ENCODE measurements at regions not wholly inside any gene's neighbourhood (a gene's known extent, or its start where the extent isn't known, plus 50 kb on each side); places are given as distances from the start of the nearest gene placed in this dataset.

DNA sequence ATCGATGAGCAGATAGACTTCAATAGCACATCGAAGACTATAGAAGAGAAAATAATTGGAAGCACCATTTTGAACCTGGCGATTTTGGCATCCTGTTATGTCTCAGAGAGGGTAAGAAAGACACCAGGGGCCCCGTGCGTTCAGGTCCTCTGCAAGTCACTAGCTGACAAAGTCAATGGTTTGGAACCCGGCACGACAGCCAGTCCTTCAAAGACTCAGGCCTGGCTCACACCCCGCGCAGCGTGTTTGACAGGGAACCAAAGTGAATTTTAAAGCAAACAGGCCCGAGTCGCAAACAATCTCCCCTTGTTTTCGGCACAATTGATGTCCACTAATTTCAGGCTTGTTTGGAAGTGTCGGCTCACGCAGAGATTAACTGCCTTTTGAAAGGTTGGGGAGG, 716.6 kb downstream of the BRD1 start:
- H3K4me3 ChIP-seq (ENCODE audit: low read depth, low read length): no peak overlapping the region
- no peaks in the 10 kb centered on the region for H3K4me1 ChIP-seq (ENCODE audit: control insufficient read depth, insufficient read depth, low read length)
- CTCF ChIA-PET: no interaction called here
- H3K9me3 ChIP-seq (ENCODE audit: control insufficient read depth, insufficient read depth, low read depth, low read length): no peaks in the 10 kb centered on the region
- no peak overlapping the region for H3K27ac ChIP-seq (ENCODE audit: extremely low read depth, low read depth, low read length)
- TF ChIP-seq GLI2 (tag by site-specific recombination; IDR thresholded peaks at IDR 0.05; ENCODE audit: borderline replicate concordance, low read depth): no peak
- POLR2A ChIA-PET: no interaction called here
- H3K36me3 ChIP-seq (ENCODE audit: control insufficient read depth in 2 of 2, insufficient read depth in 1 of 2, low read length in 2 of 2): no peaks in the 10 kb centered on the region

DNA sequence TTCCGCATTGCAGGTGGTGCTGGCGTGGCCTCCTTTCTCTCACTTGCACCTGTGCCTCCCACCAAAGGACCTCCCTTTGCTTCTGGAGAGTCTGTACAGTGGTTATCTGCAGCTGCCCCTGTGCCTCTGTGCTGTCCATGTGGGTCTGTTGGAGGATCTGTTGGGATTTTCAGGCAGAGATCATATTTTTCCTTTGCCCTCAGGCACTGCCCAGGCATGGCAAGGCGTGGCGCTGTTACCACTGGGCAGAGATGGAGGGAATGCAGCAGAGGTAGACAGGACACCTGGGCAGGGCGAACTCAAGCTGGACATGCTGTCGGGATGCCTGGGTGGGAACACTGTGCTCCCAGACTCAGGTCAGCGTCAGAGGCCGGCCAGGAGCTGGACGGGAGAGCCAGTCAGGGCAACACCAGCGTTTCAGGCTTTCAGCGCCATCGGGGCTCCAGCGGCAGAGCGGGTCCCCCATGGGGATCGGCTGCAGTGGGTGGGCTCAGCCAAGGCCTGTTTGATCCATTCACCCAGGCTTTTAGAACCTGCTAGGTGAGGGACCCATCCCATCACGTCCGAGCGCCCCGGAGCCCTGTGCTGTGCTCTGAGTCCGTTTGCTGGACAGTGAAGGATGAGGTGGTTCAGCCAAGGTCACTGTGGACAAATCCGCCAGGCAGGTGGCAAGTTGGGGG, 718.9 kb downstream of the BRD1 start:
- no peaks in the 10 kb centered on the region for H3K9me3 ChIP-seq (ENCODE audit: control insufficient read depth, insufficient read depth, low read depth, low read length)
- H3K27ac ChIP-seq (ENCODE audit: extremely low read depth, low read depth, low read length): no peak overlapping the region
- TF ChIP-seq ZNF624 (tag by site-specific recombination; IDR thresholded peaks at IDR 0.05): no peak
- TF ChIP-seq, protein P1, sequence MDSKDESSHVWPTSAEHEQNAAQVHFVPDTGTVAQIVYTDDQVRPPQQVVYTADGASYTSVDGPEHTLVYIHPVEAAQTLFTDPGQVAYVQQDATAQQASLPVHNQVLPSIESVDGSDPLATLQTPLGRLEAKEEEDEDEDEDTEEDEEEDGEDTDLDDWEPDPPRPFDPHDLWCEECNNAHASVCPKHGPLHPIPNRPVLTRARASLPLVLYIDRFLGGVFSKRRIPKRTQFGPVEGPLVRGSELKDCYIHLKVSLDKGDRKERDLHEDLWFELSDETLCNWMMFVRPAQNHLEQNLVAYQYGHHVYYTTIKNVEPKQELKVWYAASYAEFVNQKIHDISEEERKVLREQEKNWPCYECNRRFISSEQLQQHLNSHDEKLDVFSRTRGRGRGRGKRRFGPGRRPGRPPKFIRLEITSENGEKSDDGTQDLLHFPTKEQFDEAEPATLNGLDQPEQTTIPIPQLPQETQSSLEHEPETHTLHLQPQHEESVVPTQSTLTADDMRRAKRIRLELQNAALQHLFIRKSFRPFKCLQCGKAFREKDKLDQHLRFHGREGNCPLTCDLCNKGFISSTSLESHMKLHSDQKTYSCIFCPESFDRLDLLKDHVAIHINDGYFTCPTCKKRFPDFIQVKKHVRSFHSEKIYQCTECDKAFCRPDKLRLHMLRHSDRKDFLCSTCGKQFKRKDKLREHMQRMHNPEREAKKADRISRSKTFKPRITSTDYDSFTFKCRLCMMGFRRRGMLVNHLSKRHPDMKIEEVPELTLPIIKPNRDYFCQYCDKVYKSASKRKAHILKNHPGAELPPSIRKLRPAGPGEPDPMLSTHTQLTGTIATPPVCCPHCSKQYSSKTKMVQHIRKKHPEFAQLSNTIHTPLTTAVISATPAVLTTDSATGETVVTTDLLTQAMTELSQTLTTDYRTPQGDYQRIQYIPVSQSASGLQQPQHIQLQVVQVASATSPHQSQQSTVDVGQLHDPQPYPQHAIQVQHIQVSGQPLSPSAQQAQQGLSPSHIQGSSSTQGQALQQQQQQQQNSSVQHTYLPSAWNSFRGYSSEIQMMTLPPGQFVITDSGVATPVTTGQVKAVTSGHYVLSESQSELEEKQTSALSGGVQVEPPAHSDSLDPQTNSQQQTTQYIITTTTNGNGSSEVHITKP (tag by site-specific recombination; IDR thresholded peaks at IDR 0.05): no peak
- TF ChIP-seq ZNF274 (IDR thresholded peaks at IDR 0.05; ENCODE audit: low read length): no peak
- TF ChIP-seq ZNF274 (tag by site-specific recombination; IDR thresholded peaks at IDR 0.05; ENCODE audit: borderline replicate concordance): no peak
- TF ChIP-seq TRIM28 (IDR thresholded peaks at IDR 0.05; ENCODE audit: borderline replicate concordance, low read length): no peak
- TF ChIP-seq ZNF175 (tag by site-specific recombination; IDR thresholded peaks at IDR 0.05): no peak
- CTCF ChIA-PET: interaction anchor here (0.7 kb wide), 1 partner anchor 617 kb away, joined by 3 read pairs; no protein-coding TSS in a partner anchor
- POLR2A ChIA-PET: no interaction called here
- no peak overlapping the region for H3K4me3 ChIP-seq (ENCODE audit: low read depth, low read length)
- H3K36me3 ChIP-seq (ENCODE audit: control insufficient read depth in 2 of 2, insufficient read depth in 1 of 2, low read length in 2 of 2): no peaks in the 10 kb centered on the region
- H3K4me1 ChIP-seq (ENCODE audit: control insufficient read depth, insufficient read depth, low read length): no peaks in the 10 kb centered on the region

DNA sequence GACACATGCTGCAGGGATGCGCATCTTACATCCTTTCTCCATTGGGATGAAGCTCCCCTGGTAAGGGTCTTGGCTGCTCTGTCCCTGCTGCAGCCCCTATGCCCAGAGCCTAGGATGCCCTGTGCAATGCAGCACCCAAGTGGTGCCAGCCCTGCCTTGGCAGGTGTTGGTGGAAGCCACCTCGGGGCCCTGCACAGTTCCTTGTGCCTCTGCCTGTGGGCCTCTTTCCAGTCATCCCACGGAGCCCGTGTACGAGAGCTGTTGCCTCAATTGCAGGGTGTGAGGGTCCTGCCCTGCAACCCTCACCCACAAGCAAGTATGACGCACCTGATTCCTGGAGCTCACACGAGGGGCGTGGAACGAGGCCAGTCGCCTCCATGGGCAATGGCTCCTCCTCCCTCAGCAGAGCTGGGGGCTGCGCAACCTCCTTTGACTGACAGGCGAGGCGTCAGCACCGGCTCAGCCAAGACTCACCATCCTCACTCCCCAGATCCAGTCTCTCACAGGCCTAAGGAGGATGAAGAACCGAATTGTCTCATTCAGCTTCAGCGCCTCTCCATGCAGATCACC, 719.6 kb downstream of the BRD1 start:
- POLR2A ChIA-PET: no interaction called here
- H3K36me3 ChIP-seq (ENCODE audit: control insufficient read depth in 2 of 2, insufficient read depth in 1 of 2, low read length in 2 of 2): no peaks in the 10 kb centered on the region
- H3K4me1 ChIP-seq (ENCODE audit: control insufficient read depth, insufficient read depth, low read length): no peaks in the 10 kb centered on the region
- no peak overlapping the region for H3K27ac ChIP-seq (ENCODE audit: extremely low read depth, low read depth, low read length)
- TF ChIP-seq YY2 (tag by site-specific recombination; IDR thresholded peaks at IDR 0.05) (no peak), MYNN (tag by site-specific recombination; IDR thresholded peaks at IDR 0.05; ENCODE audit: borderline replicate concordance) (no peak), KLF7 (tag by site-specific recombination; IDR thresholded peaks at IDR 0.05; ENCODE audit: borderline replicate concordance) (no peak), MEIS1 (CRISPR knock-in tag; IDR thresholded peaks at IDR 0.05; ENCODE audit: borderline replicate concordance) (no peak), ZNF223 (tag by site-specific recombination; IDR thresholded peaks at IDR 0.05) (no peak)
- TF ChIP-seq, protein P2, sequence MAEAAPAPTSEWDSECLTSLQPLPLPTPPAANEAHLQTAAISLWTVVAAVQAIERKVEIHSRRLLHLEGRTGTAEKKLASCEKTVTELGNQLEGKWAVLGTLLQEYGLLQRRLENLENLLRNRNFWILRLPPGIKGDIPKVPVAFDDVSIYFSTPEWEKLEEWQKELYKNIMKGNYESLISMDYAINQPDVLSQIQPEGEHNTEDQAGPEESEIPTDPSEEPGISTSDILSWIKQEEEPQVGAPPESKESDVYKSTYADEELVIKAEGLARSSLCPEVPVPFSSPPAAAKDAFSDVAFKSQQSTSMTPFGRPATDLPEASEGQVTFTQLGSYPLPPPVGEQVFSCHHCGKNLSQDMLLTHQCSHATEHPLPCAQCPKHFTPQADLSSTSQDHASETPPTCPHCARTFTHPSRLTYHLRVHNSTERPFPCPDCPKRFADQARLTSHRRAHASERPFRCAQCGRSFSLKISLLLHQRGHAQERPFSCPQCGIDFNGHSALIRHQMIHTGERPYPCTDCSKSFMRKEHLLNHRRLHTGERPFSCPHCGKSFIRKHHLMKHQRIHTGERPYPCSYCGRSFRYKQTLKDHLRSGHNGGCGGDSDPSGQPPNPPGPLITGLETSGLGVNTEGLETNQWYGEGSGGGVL (tag by site-specific recombination; IDR thresholded peaks at IDR 0.05): no peak
- H3K9me3 ChIP-seq (ENCODE audit: control insufficient read depth, insufficient read depth, low read depth, low read length): no peaks in the 10 kb centered on the region
- no peak overlapping the region for H3K4me3 ChIP-seq (ENCODE audit: low read depth, low read length)
- CTCF ChIA-PET: no interaction called here
